Hepatocyte (in vitro differentiated cells): ENCODE measurements at regions not wholly inside any gene's neighbourhood (a gene's known extent, or its start where the extent isn't known, plus 50 kb on each side); places are given as distances from the start of the nearest gene placed in this dataset.

ENCODE experiments used
- DNase-seq: peaks from one replicate; pipeline ENCODE4 v3.0.0-alpha.2; 2016; ENCODE audit warnings: low spot score
- H2AFZ ChIP-seq: fragments of 200-600 bp; sonication (generic); 2 replicates; pipeline ENCODE4 v1.6.0; 2016; ENCODE audit warnings: antibody characterized with exemption, mild to moderate bottlenecking
- H3K27ac ChIP-seq: fragments of 200-600 bp; sonication (generic); 2 replicates; pipeline ENCODE4 v1.5.1; 2016; ENCODE audit warnings: mild to moderate bottlenecking
- H3K27me3 ChIP-seq: fragments of 200-600 bp; sonication (generic); 2 replicates; pipeline ENCODE4 v1.6.1; 2016
- H3K36me3 ChIP-seq: fragments of 200-600 bp; sonication (generic); replicated peaks from 2 replicates; pipeline ENCODE4 v1.5.1; 2016; ENCODE audit warnings: low read depth; ENCODE audit not compliant: insufficient read depth
- H3K4me1 ChIP-seq: fragments of 200-600 bp; sonication (generic); 2 replicates; pipeline ENCODE4 v1.5.1; 2016; ENCODE audit warnings: mild to moderate bottlenecking, moderate library complexity; ENCODE audit not compliant: insufficient read depth
- H3K4me2 ChIP-seq: fragments of 200-600 bp; sonication (generic); 2 replicates; pipeline ENCODE4 v1.6.0; 2016
- H3K4me3 ChIP-seq: fragments of 200-600 bp; sonication (generic); 2 replicates; pipeline ENCODE4 v1.5.1; 2016; ENCODE audit warnings: mild to moderate bottlenecking
- H3K79me2 ChIP-seq: fragments of 200-600 bp; sonication (generic); 2 replicates; pipeline ENCODE4 v1.6.0; 2017; ENCODE audit warnings: mild to moderate bottlenecking
- H3K9me2 ChIP-seq: fragments of 200-600 bp; sonication (generic); replicated peaks from 2 replicates; pipeline ENCODE4 v1.6.0; 2017; ENCODE audit warnings: mild to moderate bottlenecking; ENCODE audit not compliant: insufficient read depth
- H3K9me3 ChIP-seq: fragments of 200-600 bp; sonication (generic); 2 replicates; pipeline ENCODE4 v1.5.1; 2016; ENCODE audit warnings: low read depth, mild to moderate bottlenecking
- H4K20me1 ChIP-seq: fragments of 200-600 bp; sonication (generic); 2 replicates; pipeline ENCODE4 v1.6.0; 2016; ENCODE audit warnings: mild to moderate bottlenecking; ENCODE audit not compliant: insufficient read depth, poor library complexity, severe bottlenecking
- CTCF ChIP-seq: fragments of 200-600 bp; sonication (generic); IDR thresholded peaks from 2 replicates; pipeline ENCODE4 v1.5.1; 2016; ENCODE audit warnings: antibody characterized with exemption, mild to moderate bottlenecking; ENCODE audit not compliant: poor library complexity
- EZH2 ChIP-seq: fragments of 200-600 bp; sonication (generic); IDR thresholded peaks from 2 replicates; pipeline ENCODE4 v1.6.1; 2016; ENCODE audit warnings: antibody characterized with exemption, mild to moderate bottlenecking, borderline replicate concordance
- EZH2phosphoT487 ChIP-seq: fragments of 200-600 bp; sonication (generic); IDR thresholded peaks from one replicate; pipeline ENCODE4 v1.6.1; 2018; ENCODE audit warnings: antibody characterized with exemption, mild to moderate bottlenecking, low read depth, moderate library complexity; ENCODE audit not compliant: unreplicated experiment, severe bottlenecking
- WGBS: methylation state at CpG from one replicate; pipeline ENCODE4 v1.1.6; 2016; ENCODE audit warnings: low lambda C conversion rate; ENCODE audit errors: missing lambda C conversion rate; 5-methylcytosine and 5-hydroxymethylcytosine counted together

DNA sequence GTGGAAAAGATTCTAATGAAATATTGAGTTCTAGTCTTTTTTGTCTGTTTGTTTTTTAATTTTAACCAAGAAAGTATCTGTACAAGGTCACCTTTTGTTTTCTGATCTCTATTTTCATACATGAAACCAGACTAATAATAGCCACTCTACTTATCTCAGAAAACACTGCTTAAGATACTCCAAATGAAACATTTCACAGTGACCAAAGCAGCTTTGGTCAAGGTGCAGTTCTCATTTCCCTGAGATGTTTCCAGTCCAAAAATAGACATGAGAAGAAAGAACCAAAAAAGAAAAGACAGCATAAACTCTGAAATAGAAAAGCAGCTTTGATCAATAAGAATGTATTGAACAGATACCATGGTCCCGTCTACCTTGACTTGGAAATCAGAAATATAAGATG is 782.8 kb downstream of the RAB28 start:
- 87% methylated on average over 1 of the region's 1 CpG for WGBS
- no peaks in the 10 kb centered on the region for H3K79me2 ChIP-seq
- DNase-seq: no peak
- H2AFZ ChIP-seq: no peak overlapping the region
- no peak overlapping the region for H3K4me3 ChIP-seq
- TF ChIP-seq EZH2phosphoT487 (no peak), CTCF (no peak), EZH2 (no peak)
- H3K9me3 ChIP-seq: no peaks in the 10 kb centered on the region
- no peaks in the 10 kb centered on the region for H3K4me1 ChIP-seq
- no peaks in the 10 kb centered on the region for H3K27me3 ChIP-seq
- H3K36me3 ChIP-seq: no peaks in the 10 kb centered on the region
- no peak overlapping the region for H3K27ac ChIP-seq
- no peak overlapping the region for H3K4me2 ChIP-seq
- no peaks in the 10 kb centered on the region for H4K20me1 ChIP-seq
- H3K9me2 ChIP-seq: no peaks in the 10 kb centered on the region

DNA sequence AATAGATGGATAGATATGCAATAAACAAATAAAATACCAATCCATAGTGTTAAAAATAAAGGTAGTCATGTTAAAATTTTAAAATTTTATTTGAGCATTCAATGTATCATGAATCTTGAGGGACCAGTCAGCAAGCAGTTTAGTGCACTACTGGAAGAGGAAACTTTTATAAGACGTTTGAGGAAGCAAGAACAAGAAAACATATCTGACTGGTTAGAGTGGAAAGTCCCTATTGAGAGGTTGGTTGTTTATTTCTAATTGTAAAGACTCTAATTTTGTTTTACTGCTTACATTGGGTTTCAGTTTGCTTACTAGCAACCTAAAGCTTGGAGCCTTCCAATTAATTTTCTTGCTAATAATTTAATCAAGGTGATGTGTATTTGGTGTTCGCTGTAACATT is 786.2 kb downstream of the RAB28 start:
- Histone ChIP-seq H3K4me2 (no peak overlapping the region), H3K4me3 (no peak overlapping the region), H3K4me1 (no peaks in the 10 kb centered on the region), H3K9me3 (no peaks in the 10 kb centered on the region), H3K27ac (no peak overlapping the region), H4K20me1 (no peaks in the 10 kb centered on the region), H3K27me3 (no peaks in the 10 kb centered on the region), H3K79me2 (no peaks in the 10 kb centered on the region), H3K9me2 (no peaks in the 10 kb centered on the region), H3K36me3 (no peaks in the 10 kb centered on the region), H2AFZ (no peak overlapping the region)
- no peak for TF ChIP-seq EZH2phosphoT487
- TF ChIP-seq CTCF: no peak
- no peak for TF ChIP-seq EZH2
- 85% methylated on average over 2 of the region's 2 CpGs for WGBS
- DNase-seq: no peak

GRCh38 chr4:12692815-12693214 is 791.3 kb downstream of the RAB28 start:
- TF ChIP-seq CTCF: no peak
- no peak for TF ChIP-seq EZH2phosphoT487
- no peak for TF ChIP-seq EZH2
- H2AFZ ChIP-seq: no peak overlapping the region
- no peaks in the 10 kb centered on the region for H3K27me3 ChIP-seq
- 70% methylated on average over 2 of the region's 2 CpGs for WGBS
- H4K20me1 ChIP-seq: no peaks in the 10 kb centered on the region
- no peaks in the 10 kb centered on the region for H3K36me3 ChIP-seq
- no peak overlapping the region for H3K4me2 ChIP-seq
- no peak for DNase-seq
- H3K4me1 ChIP-seq: no peaks in the 10 kb centered on the region
- no peaks in the 10 kb centered on the region for H3K9me3 ChIP-seq
- H3K79me2 ChIP-seq: no peaks in the 10 kb centered on the region
- no peaks in the 10 kb centered on the region for H3K9me2 ChIP-seq
- H3K27ac ChIP-seq: no peak overlapping the region
- H3K4me3 ChIP-seq: no peak overlapping the region

DNA sequence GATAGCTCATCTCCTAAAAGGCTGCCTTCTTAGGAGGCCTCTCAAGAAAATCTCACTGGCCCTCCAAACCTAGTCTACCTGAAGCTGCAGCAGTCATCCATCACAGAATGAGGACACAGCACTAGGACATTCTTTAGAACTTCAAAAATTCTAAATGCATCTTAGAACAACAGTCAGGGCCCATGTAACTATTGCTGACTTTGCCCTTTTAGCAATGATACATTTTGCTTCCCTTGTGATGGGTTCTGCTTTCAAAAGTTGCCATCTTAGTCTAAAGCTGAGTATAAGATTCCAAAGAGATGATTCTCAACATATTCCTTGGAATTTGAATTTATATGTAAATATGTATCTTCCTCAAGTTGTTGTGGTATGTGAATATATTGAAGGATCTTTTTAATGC is 793.0 kb downstream of the RAB28 start:
- no peaks in the 10 kb centered on the region for H3K36me3 ChIP-seq
- H3K79me2 ChIP-seq: no peaks in the 10 kb centered on the region
- DNase-seq: no peak
- H3K9me2 ChIP-seq: no peaks in the 10 kb centered on the region
- no peaks in the 10 kb centered on the region for H4K20me1 ChIP-seq
- H3K9me3 ChIP-seq: no peaks in the 10 kb centered on the region
- no peak overlapping the region for H3K4me2 ChIP-seq
- H3K27ac ChIP-seq: no peak overlapping the region
- H3K4me3 ChIP-seq: no peak overlapping the region
- no peaks in the 10 kb centered on the region for H3K27me3 ChIP-seq
- H3K4me1 ChIP-seq: no peaks in the 10 kb centered on the region
- TF ChIP-seq EZH2phosphoT487: no peak
- TF ChIP-seq EZH2: no peak
- TF ChIP-seq CTCF: no peak
- H2AFZ ChIP-seq: no peak overlapping the region
